K562 (cell line): ENCODE measurements at regions not wholly inside any gene's neighbourhood (a gene's known extent, or its start where the extent isn't known, plus 50 kb on each side); places are given as distances from the start of the nearest gene placed in this dataset.

Source experiments
- ATAC-seq: fragments of 200-7000 bp; cut with Tn5 transposase; 3 replicates; pipeline ENCODE4 v1.9.1; 2020; ENCODE audit warnings: moderate library complexity
- BruUV-seq: library from RNA; stranded (reverse); fragments of 400-500 nt; replicated peaks from 2 replicates; lab custom pipeline; 2021; lab: Mats Ljungman, UMichigan
- CTCF ChIA-PET: fragments of 300-600 bp; formaldehyde crosslinking; extraction: SDS; loops from one replicate; lab custom pipeline; 2021; ENCODE audit warnings: low intra/inter-chr PET ratio; lab: Yijun Ruan, JAX
- POLR2A ChIA-PET: fragments of 300-600, 350-650 bp; sonication (Branson Sonifier 250); formaldehyde crosslinking; extraction: SDS; loops from one replicate; lab custom pipeline; 2021; ENCODE audit warnings: antibody characterized with exemption, inconsistent platforms; lab: Yijun Ruan, JAX
- DNase-seq, 4 experiments: peaks; one replicate each; pipeline versions ENCODE4 v3.0.0 to v3.0.0-alpha.2; 2011 to 2018; ENCODE audit warnings: low spot score in 3 of 4, mixed read lengths in 3 of 4; ENCODE audit errors: extremely low read depth in 1 of 4
- FAIRE-seq: peaks from 2 replicates; lab custom pipeline; 2011; peaks lifted over from hg19 to GRCh38; lab: Jason Lieb, UNC
- H2AFZ ChIP-seq: 2 replicates; pipeline ENCODE4 v1.6.0; 2011; ENCODE audit warnings: low read depth, low read length, control low read depth, inconsistent platforms
- H3K27ac ChIP-seq: fragments of 200-600 bp; 3 replicates; pipeline ENCODE4 v1.8.0; 2011; ENCODE audit warnings: low read depth, mild to moderate bottlenecking, control low read depth, inconsistent platforms, low read length, moderate library complexity, mixed read lengths; ENCODE audit errors: extremely low read depth
- H3K27me3 ChIP-seq, 2 experiments: fragments of 300-600 bp in 1 of 2; 2 replicates in 1 of 2; 3 replicates in 1 of 2; pipeline versions ENCODE4 v1.6.0 to v1.8.0; 2011; ENCODE audit warnings: inconsistent platforms in 2 of 2, low read length in 2 of 2, mild to moderate bottlenecking in 1 of 2, mixed read lengths in 1 of 2, moderate library complexity in 1 of 2; ENCODE audit not compliant: control insufficient read depth in 2 of 2, insufficient read depth in 2 of 2
- H3K36me3 ChIP-seq: fragments of 300-600 bp; 3 replicates; pipeline ENCODE4 v1.8.0; 2011; ENCODE audit warnings: mild to moderate bottlenecking, low read length, inconsistent platforms; ENCODE audit not compliant: control insufficient read depth, insufficient read depth
- H3K4me1 ChIP-seq, 2 experiments: fragments of 200-600 bp in 1 of 2; replicated peaks in 1 of 2; 2 replicates in 1 of 2; 3 replicates in 1 of 2; pipeline versions ENCODE4 v1.5.1 to v1.8.0; 2011; ENCODE audit warnings: inconsistent platforms in 2 of 2, low read length in 2 of 2, mild to moderate bottlenecking in 1 of 2, mixed read lengths in 1 of 2, moderate library complexity in 1 of 2; ENCODE audit not compliant: control insufficient read depth in 2 of 2, insufficient read depth in 2 of 2
- H3K4me2 ChIP-seq: 2 replicates; pipeline ENCODE4 v1.6.1; 2011; ENCODE audit warnings: low read length, control low read depth, inconsistent platforms, mixed read lengths; ENCODE audit not compliant: insufficient read depth
- H3K4me3 ChIP-seq: fragments of 200-600 bp; sonication (generic), shearing (Covaris generic); 2 replicates; pipeline ENCODE4 v1.5.1; 2016; ENCODE audit warnings: control low read depth, inconsistent platforms
- H3K79me2 ChIP-seq: fragments of 200-600 bp; 3 replicates; pipeline ENCODE4 v1.8.0; 2011; ENCODE audit warnings: low read length, inconsistent platforms; ENCODE audit not compliant: control insufficient read depth, insufficient read depth
- H3K9ac ChIP-seq, 2 experiments: 2 replicates each; pipeline versions ENCODE4 v1.6.0 to v1.6.1; 2011; ENCODE audit warnings: low read depth in 2 of 2, low read length in 2 of 2, control low read depth in 1 of 2, inconsistent platforms in 1 of 2, mild to moderate bottlenecking in 1 of 2, mixed read lengths in 1 of 2; ENCODE audit not compliant: insufficient read depth in 1 of 2
- H3K9me1 ChIP-seq: one replicate; pipeline ENCODE4 v1.6.0; 2011; ENCODE audit warnings: inconsistent platforms, mild to moderate bottlenecking, low read length, moderate library complexity; ENCODE audit not compliant: control insufficient read depth, insufficient read depth
- H3K9me3 ChIP-seq: replicated peaks from 2 replicates; pipeline ENCODE4 v1.5.1; 2011; ENCODE audit warnings: low read depth, low read length, inconsistent platforms; ENCODE audit not compliant: control insufficient read depth, insufficient read depth
- H4K20me1 ChIP-seq: replicated peaks from 2 replicates; pipeline ENCODE4 v1.6.1; 2011; ENCODE audit warnings: low read length, inconsistent platforms, mixed read lengths; ENCODE audit not compliant: control insufficient read depth, insufficient read depth
- CEBPG ChIP-seq, 3 experiments: fragments of 200-800 bp in 1 of 3; sonication (Bioruptor generic) in 1 of 3; sonication (generic) in 1 of 3; formaldehyde crosslinking in 1 of 3; IDR thresholded peaks in 2 of 3; conservative IDR thresholded peaks in 1 of 3; 2 replicates each; pipeline versions ENCODE4 v1.6.1 to v1.8.0; 2016 to 2022; ENCODE audit warnings: missing compliant biosample characterization in 2 of 3, missing genetic modification characterization in 2 of 3, mild to moderate bottlenecking in 1 of 3, missing genetic modification reagents in 1 of 3
- ETV5 ChIP-seq: sonication (generic); formaldehyde crosslinking; IDR thresholded peaks from 2 replicates; pipeline ENCODE4 v1.4.0; 2020; ENCODE audit warnings: low read depth, mild to moderate bottlenecking, missing genetic modification reagents
- JUNB ChIP-seq: fragments of 450-650 bp; formaldehyde crosslinking; conservative IDR thresholded peaks from 2 replicates; pipeline ENCODE4 v1.4.0; 2020; ENCODE audit warnings: mild to moderate bottlenecking
- MAFF ChIP-seq: IDR thresholded peaks from 2 replicates; pipeline ENCODE4 v1.6.1; 2012; ENCODE audit warnings: low read length, improper control_type of control experiment
- MAZ ChIP-seq, 2 experiments: fragments of 450-650 bp in 1 of 2; sonication (generic) in 1 of 2; formaldehyde crosslinking; IDR thresholded peaks in 1 of 2; conservative IDR thresholded peaks in 1 of 2; 2 replicates each; pipeline versions ENCODE4 v1.4.0 to v1.5.0; 2020; ENCODE audit warnings: mild to moderate bottlenecking in 1 of 2, missing genetic modification reagents in 1 of 2
- PHB2 ChIP-seq: fragments of 450-650 bp; IDR thresholded peaks from 2 replicates; pipeline ENCODE4 v1.6.1; 2017; ENCODE audit warnings: low read depth
- POLR3A ChIP-seq: IDR thresholded peaks from 2 replicates; pipeline ENCODE4 v1.6.1; 2011; ENCODE audit warnings: borderline replicate concordance, mild to moderate bottlenecking, moderate library complexity; ENCODE audit not compliant: insufficient read length, insufficient read depth; ENCODE audit errors: extremely low read depth
- PRMT5 ChIP-seq: sonication (generic); formaldehyde crosslinking; IDR thresholded peaks from 2 replicates; pipeline ENCODE4 v1.5.0; 2020; ENCODE audit warnings: missing genetic modification reagents
- PTBP1 ChIP-seq: fragments of 200-400 bp; formaldehyde crosslinking; IDR thresholded peaks from 2 replicates; pipeline ENCODE4 v1.6.1; 2017; ENCODE audit warnings: low read depth, low read length
- SIN3B ChIP-seq: fragments of 450-650 bp; IDR thresholded peaks from 2 replicates; pipeline ENCODE4 v1.6.1; 2017; ENCODE audit warnings: low read depth, mild to moderate bottlenecking, moderate library complexity
- SREBF2 ChIP-seq: sonication (generic); formaldehyde crosslinking; IDR thresholded peaks from 2 replicates; pipeline ENCODE4 v1.4.0; 2020; ENCODE audit warnings: mild to moderate bottlenecking, missing genetic modification reagents
- TAF7 ChIP-seq: fragments of 450-650 bp; IDR thresholded peaks from 2 replicates; pipeline ENCODE4 v1.6.1; 2016; ENCODE audit warnings: missing genetic modification characterization, missing compliant biosample characterization
- ZNF444 ChIP-seq: fragments of 250-450 bp; sonication (Bioruptor Pico); IDR thresholded peaks from 2 replicates; pipeline ENCODE4 v1.4.0; 2020; ENCODE audit warnings: mild to moderate bottlenecking, moderate library complexity
- ZNF589 ChIP-seq: fragments of 200-800 bp; sonication (Bioruptor generic); IDR thresholded peaks from 2 replicates; pipeline ENCODE4 v1.6.1; 2016; ENCODE audit warnings: low read depth, missing genetic modification characterization, missing compliant biosample characterization
- WGBS: fragments of 100-300 bp; shearing (Covaris generic); methylation state at CpG from one replicate; pipeline ENCODE4 v1.1.6; 2016; ENCODE audit warnings: low coverage, mixed read lengths; ENCODE audit not compliant: insufficient coverage; ENCODE audit errors: missing lambda C conversion rate; 5-methylcytosine and 5-hydroxymethylcytosine counted together
- in situ Hi-C: fragments of 300-500 bp; cut with MboI; formaldehyde crosslinking; loops from 4 replicates; pipeline ENCODE4 v1.15.0; 2018; ENCODE audit warnings: inconsistent platforms, mixed read lengths
- intact Hi-C: fragments of 100-400 bp; cut with micrococcal nuclease; formaldehyde crosslinking; loops from 2 replicates; pipeline ENCODE4 v1.14.2; 2022
- TF ChIP-seq, protein P1 (sequence below): sonication (generic); formaldehyde crosslinking; IDR thresholded peaks from 2 replicates; pipeline ENCODE4 v1.8.0; 2022; ENCODE audit warnings: mild to moderate bottlenecking, low read depth, missing genetic modification reagents
- TF ChIP-seq, protein P2 (sequence below): sonication (generic); formaldehyde crosslinking; IDR thresholded peaks from 2 replicates; pipeline ENCODE4 v1.8.0; 2022; ENCODE audit warnings: mild to moderate bottlenecking, missing genetic modification reagents
- TF ChIP-seq, protein P3 (sequence below): fragments of 250-450 bp; sonication (Bioruptor Pico); IDR thresholded peaks from 2 replicates; pipeline ENCODE4 v1.5.0; 2021

DNA sequence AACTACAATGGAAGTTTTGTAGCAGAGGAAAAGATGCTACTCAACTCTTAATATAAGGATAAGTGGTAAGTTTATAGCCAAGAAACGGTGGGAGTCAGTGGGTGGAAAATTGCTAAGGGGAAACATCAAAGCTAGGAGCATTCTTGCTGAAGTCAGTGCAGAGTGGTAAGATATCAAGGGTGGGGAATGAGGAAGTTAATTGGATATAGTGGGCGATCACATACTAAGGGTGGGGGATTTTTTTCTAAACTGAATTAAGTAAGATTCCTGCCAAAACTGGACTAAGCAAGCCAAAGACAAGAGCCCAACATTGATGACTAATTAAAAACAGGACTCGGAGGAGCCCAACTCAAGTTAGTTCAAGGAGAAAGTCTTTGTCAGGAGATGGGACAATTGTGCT, 525.4 kb downstream of the CCDC85A start:
- FAIRE-seq (no peak), DNase-seq (no peak)
- H3K9ac ChIP-seq = no peak overlapping the region
- no peaks in the 10 kb centered on the region for H3K9me1 ChIP-seq
- H3K9me3 ChIP-seq = no peaks in the 10 kb centered on the region
- no peaks in the 10 kb centered on the region for H3K27me3 ChIP-seq
- H3K27ac ChIP-seq = no peak overlapping the region
- H3K4me1 ChIP-seq = no peaks in the 10 kb centered on the region
- intact Hi-C loops = no loop called here
- H3K79me2 ChIP-seq = no peaks in the 10 kb centered on the region
- TF ChIP-seq ZNF444 (CRISPR knock-in tag) (no peak), ZNF589 (CRISPR knock-in tag) (no peak), PRMT5 (CRISPR knock-in tag) (no peak), PTBP1 (no peak), MAFF (no peak), POLR3A (no peak), TAF7 (tag) (no peak), SREBF2 (CRISPR knock-in tag) (no peak), MAZ (CRISPR knock-in tag; conservative IDR thresholded peaks at IDR 0.05 in 1 of 2, IDR thresholded peaks at IDR 0.05 in 1 of 2) (no peak), PHB2 (no peak), ETV5 (CRISPR knock-in tag) (no peak), JUNB (no peak), SIN3B (no peak), CEBPG (CRISPR knock-in tag; IDR thresholded peaks at IDR 0.05) (no peak), CEBPG (tag; conservative IDR thresholded peaks at IDR 0.05 in 1 of 2, IDR thresholded peaks at IDR 0.05 in 1 of 2) (no peak)
- TF ChIP-seq, protein P1, sequence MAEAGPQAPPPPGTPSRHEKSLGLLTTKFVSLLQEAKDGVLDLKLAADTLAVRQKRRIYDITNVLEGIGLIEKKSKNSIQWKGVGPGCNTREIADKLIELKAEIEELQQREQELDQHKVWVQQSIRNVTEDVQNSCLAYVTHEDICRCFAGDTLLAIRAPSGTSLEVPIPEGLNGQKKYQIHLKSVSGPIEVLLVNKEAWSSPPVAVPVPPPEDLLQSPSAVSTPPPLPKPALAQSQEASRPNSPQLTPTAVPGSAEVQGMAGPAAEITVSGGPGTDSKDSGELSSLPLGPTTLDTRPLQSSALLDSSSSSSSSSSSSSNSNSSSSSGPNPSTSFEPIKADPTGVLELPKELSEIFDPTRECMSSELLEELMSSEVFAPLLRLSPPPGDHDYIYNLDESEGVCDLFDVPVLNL (CRISPR knock-in tag) = no peak
- TF ChIP-seq, protein P2, sequence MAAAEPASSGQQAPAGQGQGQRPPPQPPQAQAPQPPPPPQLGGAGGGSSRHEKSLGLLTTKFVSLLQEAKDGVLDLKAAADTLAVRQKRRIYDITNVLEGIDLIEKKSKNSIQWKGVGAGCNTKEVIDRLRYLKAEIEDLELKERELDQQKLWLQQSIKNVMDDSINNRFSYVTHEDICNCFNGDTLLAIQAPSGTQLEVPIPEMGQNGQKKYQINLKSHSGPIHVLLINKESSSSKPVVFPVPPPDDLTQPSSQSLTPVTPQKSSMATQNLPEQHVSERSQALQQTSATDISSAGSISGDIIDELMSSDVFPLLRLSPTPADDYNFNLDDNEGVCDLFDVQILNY (CRISPR knock-in tag) = no peak
- TF ChIP-seq, protein P3, sequence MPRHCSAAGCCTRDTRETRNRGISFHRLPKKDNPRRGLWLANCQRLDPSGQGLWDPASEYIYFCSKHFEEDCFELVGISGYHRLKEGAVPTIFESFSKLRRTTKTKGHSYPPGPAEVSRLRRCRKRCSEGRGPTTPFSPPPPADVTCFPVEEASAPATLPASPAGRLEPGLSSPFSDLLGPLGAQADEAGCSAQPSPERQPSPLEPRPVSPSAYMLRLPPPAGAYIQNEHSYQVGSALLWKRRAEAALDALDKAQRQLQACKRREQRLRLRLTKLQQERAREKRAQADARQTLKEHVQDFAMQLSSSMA (CRISPR knock-in tag) = no peak
- TF ChIP-seq, all 486 proteins: peak for 0
- ChIA-PET CTCF (no interaction called here), POLR2A (no interaction called here)
- in situ Hi-C loops = no loop called here
- Histone ChIP-seq H4K20me1 (no peaks in the 10 kb centered on the region), H3K4me2 (no peak overlapping the region), H3K36me3 (no peaks in the 10 kb centered on the region), H3K4me3 (no peak overlapping the region), H2AFZ (no peak overlapping the region)
- 0% methylated on average over 3 of the region's 3 CpGs for WGBS
- BruUV-seq = no TSS peak
- no peak for ATAC-seq
